ENCODE measurements at regions not wholly inside any gene's neighbourhood (a gene's known extent, or its start where the extent isn't known, plus 50 kb on each side); places are given as distances from the start of the nearest gene placed in this dataset.

- TF ChIP-seq SUZ12 (IDR thresholded peaks at IDR 0.05) (no peak), ELF4 (IDR thresholded peaks at IDR 0.05) (no peak), ZNF384 (IDR thresholded peaks at IDR 0.05) (no peak), L3MBTL2 (conservative IDR thresholded peaks at IDR 0.05) (no peak), FOXK2 (IDR thresholded peaks at IDR 0.05) (no peak), TARDBP (IDR thresholded peaks at IDR 0.05) (no peak), LEF1 (IDR thresholded peaks at IDR 0.05; ENCODE audit: borderline replicate concordance) (no peak)
Measured at GRCh38 chr2:176821350-176821749, 391.2 kb upstream of the HNRNPA3 start.

Measured in HEK293T (cell line).